Fibroblast of lung (primary cell): ENCODE measurements at regions not wholly inside any gene's neighbourhood (a gene's known extent, or its start where the extent isn't known, plus 50 kb on each side); places are given as distances from the start of the nearest gene placed in this dataset.
"Not testable (repeated sequence)": the region's sequence is repeated elsewhere in the genome, so short reads cannot be mapped to it uniquely, and the experiment has no call there.

Experiments used
- EZH2 ChIP-seq: IDR thresholded peaks from 2 replicates; pipeline ENCODE4 v1.5.1; 2012; ENCODE audit warnings: low read length, control low read depth, mild to moderate bottlenecking; ENCODE audit errors: missing control alignments
- TF ChIP-seq, protein P1 (sequence below), 2 donors: IDR thresholded peaks in 1 of 2; conservative IDR thresholded peaks in 1 of 2; 1 replicate in 1 of 2; 2 replicates in 1 of 2; pipeline ENCODE4 v1.5.1; 2011 to 2012; ENCODE audit warnings: low read length in 2 of 2, control low read depth in 1 of 2, inconsistent platforms in 1 of 2, low read depth in 1 of 2, mild to moderate bottlenecking in 1 of 2

DNA sequence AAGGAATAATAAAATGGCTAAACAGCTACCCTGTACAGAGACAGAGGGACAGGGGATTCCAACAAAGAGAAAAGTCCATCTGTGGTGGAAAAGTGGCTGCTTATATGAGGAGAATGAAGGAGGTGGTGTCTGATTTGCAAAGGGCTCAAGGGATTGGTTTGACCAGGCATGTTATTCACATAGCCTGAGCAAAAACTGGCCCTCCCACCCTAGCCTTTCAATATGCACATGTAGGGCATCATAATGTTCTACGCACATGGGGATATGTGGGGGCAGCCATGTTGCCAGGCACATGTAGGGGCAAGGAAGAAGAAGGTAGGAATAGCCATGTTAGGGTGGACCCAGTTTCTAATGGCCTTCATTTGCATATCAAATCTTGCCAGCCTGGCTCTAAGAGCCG lies 1527.1 kb downstream of the RPIA start:
- TF ChIP-seq, protein P1, sequence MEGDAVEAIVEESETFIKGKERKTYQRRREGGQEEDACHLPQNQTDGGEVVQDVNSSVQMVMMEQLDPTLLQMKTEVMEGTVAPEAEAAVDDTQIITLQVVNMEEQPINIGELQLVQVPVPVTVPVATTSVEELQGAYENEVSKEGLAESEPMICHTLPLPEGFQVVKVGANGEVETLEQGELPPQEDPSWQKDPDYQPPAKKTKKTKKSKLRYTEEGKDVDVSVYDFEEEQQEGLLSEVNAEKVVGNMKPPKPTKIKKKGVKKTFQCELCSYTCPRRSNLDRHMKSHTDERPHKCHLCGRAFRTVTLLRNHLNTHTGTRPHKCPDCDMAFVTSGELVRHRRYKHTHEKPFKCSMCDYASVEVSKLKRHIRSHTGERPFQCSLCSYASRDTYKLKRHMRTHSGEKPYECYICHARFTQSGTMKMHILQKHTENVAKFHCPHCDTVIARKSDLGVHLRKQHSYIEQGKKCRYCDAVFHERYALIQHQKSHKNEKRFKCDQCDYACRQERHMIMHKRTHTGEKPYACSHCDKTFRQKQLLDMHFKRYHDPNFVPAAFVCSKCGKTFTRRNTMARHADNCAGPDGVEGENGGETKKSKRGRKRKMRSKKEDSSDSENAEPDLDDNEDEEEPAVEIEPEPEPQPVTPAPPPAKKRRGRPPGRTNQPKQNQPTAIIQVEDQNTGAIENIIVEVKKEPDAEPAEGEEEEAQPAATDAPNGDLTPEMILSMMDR (conservative IDR thresholded peaks at IDR 0.05 in 1 of 2, IDR thresholded peaks at IDR 0.05 in 1 of 2; ENCODE audit: low read depth in 1 of 2, low read length in 2 of 2), result not testable (repeated sequence)
- TF ChIP-seq EZH2, result not testable (repeated sequence)
